Uterus (tissue), 2 donors: ENCODE measurements at regions not wholly inside any gene's neighbourhood (a gene's known extent, or its start where the extent isn't known, plus 50 kb on each side); places are given as distances from the start of the nearest gene placed in this dataset.

Experiments used
- CTCF ChIP-seq, 4 experiments: fragments of 200-600 bp in 2 of 4; fragments of 450-650 bp in 2 of 4; sonication (generic) in 2 of 4; IDR thresholded peaks; one replicate each; pipeline ENCODE4 v1.5.1; 2016 to 2019; ENCODE audit warnings: antibody characterized with exemption in 4 of 4, mild to moderate bottlenecking in 2 of 4, moderate library complexity in 1 of 4
- POLR2A ChIP-seq, 2 donors: fragments of 450-650 bp; IDR thresholded peaks; one replicate each; pipeline ENCODE4 v1.6.1; 2016; ENCODE audit warnings: antibody characterized with exemption in 2 of 2, mild to moderate bottlenecking in 1 of 2, moderate library complexity in 1 of 2

- TF ChIP-seq CTCF (IDR thresholded peaks at IDR 0.05) (no peak), POLR2A (IDR thresholded peaks at IDR 0.05) (no peak)
Observed at GRCh38 chr5:100746730-100747129, 156.4 kb downstream of the ST8SIA4 start.
